BLaER1 treated with 17β-estradiol and CSF1 and Interleukin-3, amounts not matched to agents 10 nM and 100 nM (cell line): ENCODE measurements at regions not wholly inside any gene's neighbourhood (a gene's known extent, or its start where the extent isn't known, plus 50 kb on each side); places are given as distances from the start of the nearest gene placed in this dataset.

Experiments
- H3K27ac ChIP-seq, 11 experiments: shearing (Covaris generic); formaldehyde crosslinking; 2 replicates each; pipeline ENCODE4 v1.8.1; 2022
- H3K27me3 ChIP-seq, 11 experiments: shearing (Covaris generic); formaldehyde crosslinking; 2 replicates each; pipeline ENCODE4 v1.8.1; 2022
- H3K36me3 ChIP-seq, 11 experiments: shearing (Covaris generic); formaldehyde crosslinking; 2 replicates each; pipeline ENCODE4 v1.8.1; 2022
- H3K4me1 ChIP-seq, 10 experiments: shearing (Covaris generic); formaldehyde crosslinking; 2 replicates each; pipeline ENCODE4 v1.8.1; 2022
- H3K4me2 ChIP-seq, 11 experiments: shearing (Covaris generic); formaldehyde crosslinking; 2 replicates each; pipeline ENCODE4 v1.8.1; 2022
- H3K4me3 ChIP-seq, 10 experiments: shearing (Covaris generic); formaldehyde crosslinking; 2 replicates each; pipeline ENCODE4 v1.8.1; 2022
- H3K9ac ChIP-seq, 11 experiments: shearing (Covaris generic); formaldehyde crosslinking; 2 replicates each; pipeline ENCODE4 v1.8.1; 2022
- H3K9me3 ChIP-seq, 11 experiments: shearing (Covaris generic); formaldehyde crosslinking; replicated peaks in 1 of 11; 2 replicates each; pipeline ENCODE4 v1.8.1; 2022
- H4K20me1 ChIP-seq, 11 experiments: shearing (Covaris generic); formaldehyde crosslinking; 2 replicates each; pipeline ENCODE4 v1.8.1; 2022
- Cebpa-rat ChIP-seq, 11 experiments: shearing (Covaris generic); IDR thresholded peaks; 2 replicates each; pipeline ENCODE4 v1.8.1; 2022

DNA sequence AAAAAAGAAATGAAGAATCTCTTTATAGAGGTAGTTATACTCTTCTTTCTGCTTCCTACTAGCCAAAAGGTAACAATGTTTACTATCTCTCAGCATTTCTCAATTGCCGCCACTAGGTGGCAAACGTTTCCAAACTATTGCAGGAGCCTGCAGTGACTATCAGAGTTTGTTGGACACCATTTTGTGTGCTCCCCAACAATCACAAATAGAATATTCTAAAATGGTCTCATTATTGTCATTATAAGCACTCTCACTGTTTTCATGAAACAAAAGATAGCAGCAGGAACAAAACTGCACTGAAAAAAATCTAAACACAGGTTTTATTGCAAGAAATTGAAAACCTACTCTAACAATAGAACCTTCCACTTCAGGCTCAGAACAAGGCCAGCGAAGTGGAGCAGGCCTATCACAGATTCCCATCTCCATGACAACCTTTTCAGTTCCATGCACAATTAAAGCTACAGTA, 83.9 kb upstream of the PLPPR4 start:
- H3K4me3 ChIP-seq, result no peak overlapping the region

DNA sequence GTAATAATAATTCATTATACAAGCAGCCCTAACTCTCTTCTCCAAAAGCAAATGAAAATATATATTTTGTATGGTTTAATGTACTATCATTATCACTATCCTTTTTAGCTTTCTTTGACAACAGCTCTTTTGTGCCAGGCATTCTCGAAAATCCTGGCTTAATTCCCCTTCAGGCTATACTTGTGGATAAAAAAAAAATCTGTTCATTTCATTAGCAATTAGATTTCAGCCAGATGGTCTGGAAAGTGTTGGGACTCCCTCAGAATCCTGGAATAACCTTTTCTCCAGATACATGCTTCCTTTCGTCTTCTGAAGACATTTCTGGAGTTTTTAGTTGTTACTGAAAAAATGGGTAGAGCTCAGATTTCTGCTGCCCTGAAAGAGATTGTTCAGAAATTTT, 83.4 kb upstream of the PLPPR4 start:
- no peaks in the 10 kb centered on the region for H3K4me1 ChIP-seq
- H3K9ac ChIP-seq, result no peak overlapping the region
- H3K27ac ChIP-seq, result no peak overlapping the region
- H3K9me3 ChIP-seq, result no peaks in the 10 kb centered on the region
- H4K20me1 ChIP-seq, result no peaks in the 10 kb centered on the region
- H3K27me3 ChIP-seq, result no peaks in the 10 kb centered on the region
- H3K4me2 ChIP-seq, result no peak overlapping the region
- no peak overlapping the region for H3K4me3 ChIP-seq
- no peaks in the 10 kb centered on the region for H3K36me3 ChIP-seq
- no peak for TF ChIP-seq Cebpa-rat (IDR thresholded peaks at IDR 0.05)

More for the DNA sequence above, 83.9 kb upstream of the PLPPR4 start:
- H3K9ac ChIP-seq, result no peak overlapping the region
- TF ChIP-seq Cebpa-rat (IDR thresholded peaks at IDR 0.05), result no peak
- no peak overlapping the region for H3K27ac ChIP-seq
- no peaks in the 10 kb centered on the region for H3K9me3 ChIP-seq
- no peaks in the 10 kb centered on the region for H3K4me1 ChIP-seq
- no peaks in the 10 kb centered on the region for H3K36me3 ChIP-seq
- no peak overlapping the region for H3K4me2 ChIP-seq
- no peaks in the 10 kb centered on the region for H3K27me3 ChIP-seq
- H4K20me1 ChIP-seq, result no peaks in the 10 kb centered on the region

DNA sequence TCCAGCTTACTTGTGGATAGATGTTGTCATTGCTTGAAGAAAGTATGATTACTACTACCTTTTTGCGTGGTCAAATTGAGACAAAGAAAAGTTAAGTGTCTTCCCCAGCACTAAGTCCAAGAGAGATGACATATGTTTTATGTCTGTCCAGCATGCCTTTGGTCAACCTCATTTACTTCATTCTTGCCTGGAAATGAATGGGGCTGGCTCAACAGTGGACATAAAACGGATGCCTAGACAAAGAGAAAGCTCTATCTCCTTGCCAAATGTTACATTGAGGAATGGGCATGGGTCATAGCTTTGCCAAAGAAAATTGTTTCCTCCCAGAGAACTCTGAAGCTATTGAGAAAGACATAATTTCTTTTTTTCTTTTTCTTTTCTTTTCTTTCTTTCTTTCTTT, 82.4 kb upstream of the PLPPR4 start:
- no peaks in the 10 kb centered on the region for H3K4me1 ChIP-seq
- H3K9ac ChIP-seq, result no peak overlapping the region
- no peak overlapping the region for H3K4me3 ChIP-seq
- no peak overlapping the region for H3K4me2 ChIP-seq
- H3K36me3 ChIP-seq, result no peaks in the 10 kb centered on the region
- H4K20me1 ChIP-seq, result no peaks in the 10 kb centered on the region
- no peaks in the 10 kb centered on the region for H3K27me3 ChIP-seq
- no peaks in the 10 kb centered on the region for H3K9me3 ChIP-seq
- no peak overlapping the region for H3K27ac ChIP-seq
- TF ChIP-seq Cebpa-rat (IDR thresholded peaks at IDR 0.05), result no peak

DNA sequence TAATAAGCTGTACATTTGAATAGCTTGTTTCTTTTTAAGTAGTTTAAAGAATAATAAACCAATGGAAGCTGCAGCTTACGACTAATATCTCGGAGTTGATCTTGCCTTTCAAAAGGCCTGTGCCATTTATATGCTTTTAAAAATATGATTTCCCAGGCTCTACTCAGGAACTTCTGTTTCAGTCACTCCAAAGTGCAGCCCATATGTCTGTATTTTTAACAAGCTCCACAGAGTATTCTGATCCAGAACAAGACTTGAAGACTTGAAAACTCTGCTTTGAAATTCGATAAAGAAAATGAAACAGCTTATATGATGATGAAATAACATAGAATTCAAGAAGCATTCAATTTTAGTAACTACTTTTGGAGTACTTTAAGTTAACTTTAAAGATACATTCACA, 79.1 kb upstream of the PLPPR4 start:
- no peaks in the 10 kb centered on the region for H4K20me1 ChIP-seq
- H3K27me3 ChIP-seq, result no peaks in the 10 kb centered on the region
- no peak overlapping the region for H3K27ac ChIP-seq
- no peak for TF ChIP-seq Cebpa-rat (IDR thresholded peaks at IDR 0.05)
- no peaks in the 10 kb centered on the region for H3K36me3 ChIP-seq
- no peaks in the 10 kb centered on the region for H3K9me3 ChIP-seq
- H3K4me3 ChIP-seq, result no peak overlapping the region
- H3K4me2 ChIP-seq, result no peak overlapping the region
- no peaks in the 10 kb centered on the region for H3K4me1 ChIP-seq
- no peak overlapping the region for H3K9ac ChIP-seq

DNA sequence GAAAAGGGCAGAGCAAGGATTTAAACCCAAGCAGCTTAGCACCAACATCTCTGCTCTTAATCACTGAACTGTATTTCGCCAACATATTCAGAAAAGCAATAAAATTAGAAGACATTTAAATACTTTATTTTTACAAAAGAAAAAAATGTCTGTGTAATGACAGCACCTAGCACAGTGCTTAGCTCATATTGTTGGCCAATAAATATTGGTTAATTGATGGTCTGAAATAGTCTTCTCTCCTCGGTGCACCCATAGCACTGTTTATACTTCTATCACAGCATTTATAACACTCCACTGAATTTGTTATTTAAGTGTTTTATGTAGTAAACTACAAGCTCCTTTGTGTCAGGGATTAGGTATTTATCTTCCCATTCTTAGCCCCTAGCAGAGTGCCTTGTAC, 70.9 kb upstream of the PLPPR4 start:
- H3K9me3 ChIP-seq, result no peaks in the 10 kb centered on the region
- TF ChIP-seq Cebpa-rat (IDR thresholded peaks at IDR 0.05), result no peak
- no peak overlapping the region for H3K9ac ChIP-seq
- H3K27ac ChIP-seq, result no peak overlapping the region
- H3K4me3 ChIP-seq, result no peak overlapping the region
- H3K4me2 ChIP-seq, result no peak overlapping the region
- H3K27me3 ChIP-seq, result no peaks in the 10 kb centered on the region
- no peaks in the 10 kb centered on the region for H3K4me1 ChIP-seq
- no peaks in the 10 kb centered on the region for H3K36me3 ChIP-seq
- H4K20me1 ChIP-seq, result no peaks in the 10 kb centered on the region

DNA sequence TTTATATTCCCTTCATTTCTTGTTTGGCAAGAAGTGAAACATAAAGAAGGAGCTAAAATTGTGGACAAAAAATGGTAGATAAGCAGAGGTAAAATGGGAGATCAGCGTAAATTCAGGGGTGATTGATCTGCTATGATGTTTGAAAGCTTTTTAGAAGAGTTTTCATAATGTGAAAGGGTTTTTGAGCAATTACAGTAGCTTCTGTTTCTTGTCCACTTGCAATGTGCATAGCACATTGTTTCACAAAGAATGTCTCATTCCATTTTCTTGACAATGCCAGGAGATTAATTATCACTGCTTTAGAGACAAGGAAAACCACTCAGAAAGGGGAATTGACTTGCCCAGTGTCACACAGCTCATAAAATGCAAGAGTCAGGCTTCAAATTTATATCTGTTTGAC, 65.9 kb upstream of the PLPPR4 start:
- no peak overlapping the region for H3K4me3 ChIP-seq
- no peaks in the 10 kb centered on the region for H4K20me1 ChIP-seq
- H3K9ac ChIP-seq, result no peak overlapping the region
- no peaks in the 10 kb centered on the region for H3K4me1 ChIP-seq
- H3K27ac ChIP-seq, result no peak overlapping the region
- no peak overlapping the region for H3K4me2 ChIP-seq
- H3K36me3 ChIP-seq, result no peaks in the 10 kb centered on the region
- TF ChIP-seq Cebpa-rat (IDR thresholded peaks at IDR 0.05), result no peak
- H3K27me3 ChIP-seq, result no peaks in the 10 kb centered on the region
- no peaks in the 10 kb centered on the region for H3K9me3 ChIP-seq

DNA sequence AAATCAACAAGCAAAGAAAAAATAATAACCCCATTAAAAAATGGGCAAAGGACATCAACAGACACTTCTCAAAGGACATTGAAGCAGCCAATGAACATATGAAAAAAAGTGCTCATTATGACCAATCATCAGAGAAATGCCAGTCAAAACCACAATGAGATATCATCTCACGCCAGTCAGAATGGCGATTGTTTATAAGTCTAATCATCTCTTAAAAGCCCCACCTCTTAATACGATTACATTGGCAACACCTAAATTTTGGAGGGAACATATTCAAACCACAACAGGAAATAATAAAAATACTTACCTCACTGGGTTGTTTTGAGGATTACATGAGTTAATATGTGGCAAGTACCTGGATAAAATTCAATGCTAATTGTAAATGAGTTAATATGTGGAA, 57.1 kb upstream of the PLPPR4 start:
- H3K27ac ChIP-seq, result no peak overlapping the region
- no peak overlapping the region for H3K4me3 ChIP-seq
- TF ChIP-seq Cebpa-rat (IDR thresholded peaks at IDR 0.05), result no peak
- H3K4me1 ChIP-seq, result no peaks in the 10 kb centered on the region
- H3K36me3 ChIP-seq, result no peaks in the 10 kb centered on the region
- H4K20me1 ChIP-seq, result no peaks in the 10 kb centered on the region
- no peaks in the 10 kb centered on the region for H3K27me3 ChIP-seq
- no peaks in the 10 kb centered on the region for H3K9me3 ChIP-seq
- H3K4me2 ChIP-seq, result no peak overlapping the region
- H3K9ac ChIP-seq, result no peak overlapping the region
